AG10803 (cell line): ENCODE measurements at regions not wholly inside any gene's neighbourhood (a gene's known extent, or its start where the extent isn't known, plus 50 kb on each side); places are given as distances from the start of the nearest gene placed in this dataset.
A peak's percentile ranks its signal among the peaks of the same experiment; 100 is the strongest.

ENCODE experiments used
- DNase-seq: peaks from one replicate; pipeline ENCODE4 v3.0.0; 2010; ENCODE audit warnings: low read depth
- H3K4me3 ChIP-seq: 2 replicates; pipeline ENCODE4 v1.5.1; 2011; ENCODE audit warnings: mild to moderate bottlenecking, low read length, control low read depth
- TF ChIP-seq, protein P1 (sequence below): conservative IDR thresholded peaks from 2 replicates; pipeline ENCODE4 v1.5.1; 2011; ENCODE audit warnings: mild to moderate bottlenecking, low read length, control low read depth, inconsistent platforms

DNA sequence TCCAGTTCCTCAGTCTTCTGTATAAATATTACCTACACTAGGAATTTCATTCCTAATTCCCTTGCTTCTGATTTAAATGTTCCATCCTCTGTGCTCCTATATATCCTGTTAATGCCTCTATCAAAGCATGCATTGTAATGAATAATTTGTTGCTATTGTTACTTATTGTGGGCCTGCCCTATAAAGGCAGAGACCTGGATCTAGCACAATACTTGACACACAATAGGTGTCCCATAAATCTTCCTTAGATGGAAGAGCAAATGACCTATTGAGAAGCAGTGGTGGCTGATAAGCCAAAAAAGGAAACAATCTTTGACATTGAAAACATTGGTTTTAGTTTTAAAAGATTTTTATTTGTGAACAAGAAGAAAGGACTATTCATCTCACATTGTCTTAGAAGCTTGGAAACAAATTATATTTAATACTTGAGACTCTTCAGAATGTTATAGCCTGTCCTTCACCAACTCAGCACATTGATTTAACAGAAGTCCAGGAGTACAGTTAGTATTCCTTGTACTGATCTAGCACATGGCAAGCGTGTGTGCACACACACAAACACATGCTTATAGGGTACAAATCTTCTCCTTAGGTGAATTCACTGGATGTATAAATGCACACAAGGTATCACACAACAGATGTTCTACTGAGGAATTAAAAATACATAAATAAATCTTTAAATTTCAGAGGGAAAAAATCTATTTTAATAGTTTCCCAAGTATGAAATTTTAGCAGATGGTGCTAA is 135.9 kb downstream of the DUSP6 start:
- TF ChIP-seq, protein P1, sequence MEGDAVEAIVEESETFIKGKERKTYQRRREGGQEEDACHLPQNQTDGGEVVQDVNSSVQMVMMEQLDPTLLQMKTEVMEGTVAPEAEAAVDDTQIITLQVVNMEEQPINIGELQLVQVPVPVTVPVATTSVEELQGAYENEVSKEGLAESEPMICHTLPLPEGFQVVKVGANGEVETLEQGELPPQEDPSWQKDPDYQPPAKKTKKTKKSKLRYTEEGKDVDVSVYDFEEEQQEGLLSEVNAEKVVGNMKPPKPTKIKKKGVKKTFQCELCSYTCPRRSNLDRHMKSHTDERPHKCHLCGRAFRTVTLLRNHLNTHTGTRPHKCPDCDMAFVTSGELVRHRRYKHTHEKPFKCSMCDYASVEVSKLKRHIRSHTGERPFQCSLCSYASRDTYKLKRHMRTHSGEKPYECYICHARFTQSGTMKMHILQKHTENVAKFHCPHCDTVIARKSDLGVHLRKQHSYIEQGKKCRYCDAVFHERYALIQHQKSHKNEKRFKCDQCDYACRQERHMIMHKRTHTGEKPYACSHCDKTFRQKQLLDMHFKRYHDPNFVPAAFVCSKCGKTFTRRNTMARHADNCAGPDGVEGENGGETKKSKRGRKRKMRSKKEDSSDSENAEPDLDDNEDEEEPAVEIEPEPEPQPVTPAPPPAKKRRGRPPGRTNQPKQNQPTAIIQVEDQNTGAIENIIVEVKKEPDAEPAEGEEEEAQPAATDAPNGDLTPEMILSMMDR: no peak
- H3K4me3 ChIP-seq: no peak overlapping the region
- DNase-seq: no peak

DNA sequence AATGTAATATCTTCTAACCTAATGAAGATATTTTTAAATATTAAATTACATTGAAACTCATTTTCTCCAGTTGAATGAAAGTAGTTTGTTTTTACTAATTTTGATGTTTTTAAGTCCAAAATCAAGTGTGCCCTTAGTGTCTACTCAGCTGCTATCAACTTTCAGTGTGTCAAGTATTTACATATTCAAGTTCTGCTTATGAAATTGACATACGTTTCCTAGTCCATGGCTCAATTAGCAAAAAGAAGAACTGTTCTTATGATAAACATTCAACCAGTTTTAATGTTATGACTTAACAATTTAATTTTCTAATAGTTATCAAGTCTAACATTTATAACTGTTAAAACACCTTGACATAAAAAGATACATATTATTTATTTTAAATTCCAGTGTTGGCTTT is 137.1 kb downstream of the DUSP6 start:
- TF ChIP-seq, protein P1: no peak
- H3K4me3 ChIP-seq: no peak overlapping the region
- no peak for DNase-seq

DNA sequence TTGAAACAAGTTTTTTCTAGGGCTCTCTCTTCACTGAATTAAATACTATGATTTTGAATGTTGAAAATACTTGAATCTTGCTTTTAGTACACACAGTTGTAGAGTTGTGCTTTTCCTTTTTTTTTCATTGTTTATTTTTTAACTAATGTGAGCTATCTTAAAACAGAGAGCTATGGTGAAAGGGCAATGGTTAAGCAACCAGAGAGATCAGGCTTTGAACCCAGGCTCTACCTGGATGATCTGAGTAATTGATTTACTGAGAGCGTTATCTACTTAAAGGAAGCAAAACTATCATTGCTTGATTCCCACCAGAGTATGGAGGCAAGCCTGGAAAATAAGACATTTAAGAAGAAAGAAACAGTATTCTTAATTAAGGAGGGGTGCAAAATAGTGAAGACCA is 138.6 kb downstream of the DUSP6 start:
- TF ChIP-seq, protein P1: no peak
- no peak overlapping the region for H3K4me3 ChIP-seq
- DNase-seq: no peak

DNA sequence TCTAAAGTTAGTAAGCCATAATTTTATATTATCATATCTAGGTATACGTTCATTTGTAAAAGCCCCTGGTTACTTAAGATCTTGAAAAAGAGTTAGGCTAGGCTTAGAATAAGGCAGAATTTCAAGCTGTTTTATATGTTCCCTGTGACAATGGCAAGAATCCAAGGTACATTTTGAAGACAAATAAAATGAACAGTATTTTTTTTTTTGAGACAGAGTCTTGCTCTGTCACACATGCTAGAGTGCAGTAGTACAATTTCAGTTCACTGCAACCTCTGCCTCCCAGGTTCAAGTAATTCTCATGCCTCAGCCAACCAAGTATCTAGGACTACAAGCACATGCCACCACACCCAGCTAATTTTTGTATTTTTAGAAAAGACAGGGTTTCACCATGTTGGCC is 139.2 kb downstream of the DUSP6 start:
- H3K4me3 ChIP-seq: no peak overlapping the region
- TF ChIP-seq, protein P1: no peak
- no peak for DNase-seq

DNA sequence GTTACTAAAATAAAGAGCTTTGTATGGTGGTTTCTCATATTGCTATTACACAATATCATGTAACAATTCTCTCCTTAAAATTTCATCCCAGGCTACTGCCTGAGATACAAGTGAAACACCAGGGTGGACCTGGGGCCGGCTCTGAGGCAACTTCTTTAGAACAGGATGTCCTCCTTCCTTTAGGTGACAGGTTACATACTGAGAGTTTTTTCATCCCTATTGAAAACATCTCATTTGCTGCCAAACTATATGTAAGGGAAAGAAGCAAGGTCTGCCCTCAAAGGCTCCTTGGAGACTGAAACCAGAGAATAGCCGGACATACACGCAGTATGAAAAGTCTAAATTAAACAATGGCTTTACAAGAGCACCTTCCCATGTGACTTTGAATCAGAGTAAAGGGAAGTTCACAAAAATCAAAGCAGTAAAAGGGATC is 139.9 kb downstream of the DUSP6 start:
- no peak for DNase-seq
- no peak overlapping the region for H3K4me3 ChIP-seq
- TF ChIP-seq, protein P1: no peak

DNA sequence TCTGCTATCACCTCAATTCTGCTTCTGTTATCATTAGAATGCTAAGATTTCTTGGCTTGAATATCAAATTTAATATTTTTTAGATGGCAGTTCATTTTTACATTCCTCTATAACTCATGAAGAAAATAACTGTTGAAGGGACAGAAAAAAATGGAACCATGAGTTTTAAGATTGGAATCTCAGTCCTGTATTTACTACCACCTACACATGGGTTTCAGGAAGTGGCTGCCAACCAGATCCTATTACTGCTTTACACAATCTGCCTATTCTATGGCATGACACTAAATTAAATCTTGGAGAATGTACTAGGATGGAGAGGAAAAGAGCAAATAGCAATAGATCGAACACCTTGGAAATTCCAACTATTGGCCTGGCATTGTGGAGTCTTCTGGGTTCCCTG is 140.8 kb downstream of the DUSP6 start:
- peak; percentile 47 for DNase-seq
- H3K4me3 ChIP-seq: no peak overlapping the region
- TF ChIP-seq, protein P1: no peak

DNA sequence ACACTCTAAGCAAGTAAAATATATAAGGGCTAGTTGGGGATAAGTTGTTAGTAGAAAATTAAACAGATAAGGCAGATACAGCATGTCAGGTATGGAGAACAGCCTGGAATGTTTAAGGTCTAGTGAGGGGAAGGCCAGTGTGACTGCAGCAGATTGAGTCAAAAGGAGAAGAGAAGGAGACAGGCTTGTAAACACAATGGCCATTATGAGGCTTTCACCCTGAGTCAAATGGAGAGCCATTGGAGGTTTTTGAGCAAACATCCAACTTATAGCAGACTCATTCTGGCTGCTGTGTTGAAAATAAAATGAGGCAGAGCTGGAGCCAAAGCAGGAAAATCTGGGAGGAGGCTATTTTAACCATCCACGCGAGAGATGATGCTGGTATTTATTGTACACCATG is 142.0 kb downstream of the DUSP6 start:
- TF ChIP-seq, protein P1: no peak

More for the DNA sequence above, 142.0 kb downstream of the DUSP6 start:
- DNase-seq: no peak
- H3K4me3 ChIP-seq: no peak overlapping the region
